ENCODE measurements at regions not wholly inside any gene's neighbourhood (a gene's known extent, or its start where the extent isn't known, plus 50 kb on each side); places are given as distances from the start of the nearest gene placed in this dataset.

DNA sequence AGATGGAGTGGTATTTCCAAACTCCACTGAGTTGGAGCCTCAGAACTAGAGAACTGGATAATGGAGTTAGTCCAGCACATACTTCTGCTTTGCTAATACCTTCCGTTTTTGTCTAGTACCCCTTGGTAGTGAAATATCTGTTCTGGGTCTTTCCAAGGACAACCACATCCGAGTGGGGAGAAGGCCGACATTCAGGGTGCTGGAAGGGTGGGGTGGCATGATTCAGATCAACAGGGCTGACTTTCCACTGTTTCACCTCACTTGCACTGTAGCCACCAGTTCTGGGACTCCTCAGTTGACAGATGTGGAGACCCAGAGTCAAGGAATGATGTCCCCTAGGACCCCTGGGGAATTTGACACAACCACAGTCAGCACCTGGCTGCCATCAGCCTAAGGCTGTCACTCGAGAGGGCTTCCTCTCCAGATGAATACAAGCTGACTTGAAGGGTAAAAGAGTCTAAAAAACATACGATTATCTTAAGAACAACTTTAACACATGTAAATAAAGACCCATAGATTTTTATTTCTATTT is 84.8 kb upstream of the HNF1B start:
- no peak overlapping the region for H2AK5ac ChIP-seq (ENCODE audit: low read length)
- no peak overlapping the region for H2BK120ac ChIP-seq (ENCODE audit: insufficient read depth, low read length, poor library complexity)
- peak overlapping the region; percentile 51 for H3K9ac ChIP-seq (ENCODE audit: low read length)
- H3K4me1 ChIP-seq (ENCODE audit: control insufficient read depth in 1 of 2, insufficient read depth in 2 of 2, low read length in 2 of 2), result peaks cover 1 to 2% of the 10 kb centered on the region in 2 experiments
- no CpG with 5 or more reads among the region's 5 CpGs for WGBS (ENCODE audit: extremely low coverage, insufficient coverage, insufficient read length)
- no peak overlapping the region for H3K14ac ChIP-seq (ENCODE audit: low read length)
- H2BK5ac ChIP-seq (ENCODE audit: low read depth, low read length, poor library complexity), result no peak overlapping the region
- no peak for DNase-seq
- H3K79me1 ChIP-seq (ENCODE audit: low read length), result no peaks in the 10 kb centered on the region
- no peaks in the 10 kb centered on the region for H3K27me3 ChIP-seq (ENCODE audit: insufficient read depth, low read length)
- no peak overlapping the region for H4K91ac ChIP-seq (ENCODE audit: low read depth, low read length)
- no peak overlapping the region for H3K4me3 ChIP-seq (ENCODE audit: low read depth, low read length)
- H3K79me2 ChIP-seq (ENCODE audit: control insufficient read depth, insufficient read depth, low read length, poor library complexity), result no peaks in the 10 kb centered on the region
- H2BK12ac ChIP-seq (ENCODE audit: low read length), result no peak overlapping the region
- H4K8ac ChIP-seq (ENCODE audit: low read depth, low read length), result no peak overlapping the region
- H3K4ac ChIP-seq (ENCODE audit: low read depth, low read length), result no peak overlapping the region
- no peak overlapping the region for H3K27ac ChIP-seq (ENCODE audit: low read depth, low read length)
- no peak overlapping the region for H3K18ac ChIP-seq (ENCODE audit: low read length)
- H4K12ac ChIP-seq (ENCODE audit: low read depth, low read length), result no peak overlapping the region
- H3K9me3 ChIP-seq (ENCODE audit: insufficient read depth, low read depth, low read length), result peaks cover 3% of the 10 kb centered on the region
- H3K23ac ChIP-seq (ENCODE audit: low read length), result no peak overlapping the region
- H3K36me3 ChIP-seq (ENCODE audit: control insufficient read depth in 1 of 2, insufficient read depth in 2 of 2, low read length in 2 of 2), result no peaks in the 10 kb centered on the region
- no peak overlapping the region for H3K4me2 ChIP-seq (ENCODE audit: low read length)
- no peak overlapping the region for H2AFZ ChIP-seq (ENCODE audit: insufficient read depth, low read length, poor library complexity)

DNA sequence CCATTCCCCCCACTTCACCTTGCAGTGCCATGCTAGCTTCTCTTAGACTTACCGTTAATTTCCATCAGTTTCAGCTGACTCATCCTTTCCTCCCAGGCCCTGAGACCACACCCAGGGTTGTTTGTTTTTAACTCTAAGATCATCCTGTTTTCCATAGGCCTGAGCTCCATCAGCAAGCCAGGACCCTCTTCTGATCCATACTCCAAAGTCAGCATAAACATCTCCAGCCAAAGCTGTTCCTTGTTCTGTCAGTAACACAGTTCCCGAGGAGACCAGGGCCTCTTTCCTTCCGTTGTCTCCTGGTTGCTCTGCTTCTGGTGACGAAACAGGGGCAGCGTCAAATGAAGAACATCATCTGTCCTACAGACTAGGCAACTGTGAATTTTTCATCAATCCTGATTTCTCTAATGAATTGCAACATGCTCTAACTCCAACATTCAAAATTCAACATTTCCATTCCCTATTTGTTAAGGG is 83.8 kb upstream of the HNF1B start:
- Histone ChIP-seq H3K27me3 (ENCODE audit: insufficient read depth, low read length) (no peaks in the 10 kb centered on the region), H2AK5ac (ENCODE audit: low read length) (no peak overlapping the region), H4K8ac (ENCODE audit: low read depth, low read length) (no peak overlapping the region), H3K9ac (ENCODE audit: low read length) (no peak overlapping the region), H3K4me3 (ENCODE audit: low read depth, low read length) (no peak overlapping the region), H3K27ac (ENCODE audit: low read depth, low read length) (no peak overlapping the region), H3K18ac (ENCODE audit: low read length) (no peak overlapping the region), H2AFZ (ENCODE audit: insufficient read depth, low read length, poor library complexity) (no peak overlapping the region), H3K79me1 (ENCODE audit: low read length) (peaks cover 2% of the 10 kb centered on the region), H2BK5ac (ENCODE audit: low read depth, low read length, poor library complexity) (no peak overlapping the region), H2BK120ac (ENCODE audit: insufficient read depth, low read length, poor library complexity) (no peak overlapping the region), H4K91ac (ENCODE audit: low read depth, low read length) (no peak overlapping the region), H3K4ac (ENCODE audit: low read depth, low read length) (no peak overlapping the region), H3K4me2 (ENCODE audit: low read length) (no peak overlapping the region), H3K9me3 (ENCODE audit: insufficient read depth, low read depth, low read length) (no peaks in the 10 kb centered on the region), H3K36me3 (ENCODE audit: control insufficient read depth in 1 of 2, insufficient read depth in 2 of 2, low read length in 2 of 2) (no peaks in the 10 kb centered on the region), H3K23ac (ENCODE audit: low read length) (no peak overlapping the region), H3K4me1 (ENCODE audit: control insufficient read depth in 1 of 2, insufficient read depth in 2 of 2, low read length in 2 of 2) (peaks cover 3% of the 10 kb centered on the region in 2 experiments), H3K79me2 (ENCODE audit: control insufficient read depth, insufficient read depth, low read length, poor library complexity) (no peaks in the 10 kb centered on the region), H2BK12ac (ENCODE audit: low read length) (no peak overlapping the region), H4K12ac (ENCODE audit: low read depth, low read length) (no peak overlapping the region), H3K14ac (ENCODE audit: low read length) (no peak overlapping the region)
- no peak for DNase-seq
- no CpG with 5 or more reads among the region's 5 CpGs for WGBS (ENCODE audit: extremely low coverage, insufficient coverage, insufficient read length)

DNA sequence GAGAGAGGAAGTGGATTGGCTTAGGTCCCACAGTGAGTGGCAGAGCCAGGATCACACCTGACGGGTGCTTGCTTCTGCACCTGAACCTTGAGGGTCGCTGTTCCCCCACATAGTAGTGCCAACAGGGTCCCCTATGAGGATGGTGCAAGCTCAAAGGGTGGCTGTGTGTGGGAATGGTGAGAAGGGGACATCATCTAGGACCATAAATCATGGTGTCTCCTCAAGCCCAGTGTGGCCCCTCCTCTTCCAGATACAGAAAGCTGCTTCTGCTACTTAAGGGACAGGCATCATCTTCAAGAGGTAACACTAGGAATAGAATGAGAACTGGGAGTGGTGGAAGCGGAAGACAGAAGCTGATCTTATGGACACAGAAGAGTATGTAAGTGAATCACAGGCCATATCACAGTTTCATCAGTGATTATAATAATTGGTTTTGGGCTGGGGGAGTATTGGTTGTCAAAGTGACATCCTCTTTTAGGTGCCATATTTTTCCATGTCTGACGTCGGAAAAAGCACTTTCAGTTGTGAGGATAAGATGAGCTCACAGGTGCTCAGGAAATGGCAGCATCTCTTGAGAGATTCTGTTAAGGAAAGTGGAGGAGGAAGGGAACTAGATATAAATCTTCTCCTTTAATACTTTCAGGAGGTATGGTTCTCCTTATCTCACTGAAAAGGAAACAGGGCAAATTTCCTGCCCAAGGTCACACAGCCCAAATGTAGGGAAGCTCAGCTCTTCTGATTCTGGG is 83.2 kb upstream of the HNF1B start:
- H3K23ac ChIP-seq (ENCODE audit: low read length), result no peak overlapping the region
- H2AK5ac ChIP-seq (ENCODE audit: low read length), result no peak overlapping the region
- no peak overlapping the region for H3K4ac ChIP-seq (ENCODE audit: low read depth, low read length)
- no peak overlapping the region for H2AFZ ChIP-seq (ENCODE audit: insufficient read depth, low read length, poor library complexity)
- no peak overlapping the region for H3K4me3 ChIP-seq (ENCODE audit: low read depth, low read length)
- H3K9me3 ChIP-seq (ENCODE audit: insufficient read depth, low read depth, low read length), result no peaks in the 10 kb centered on the region
- peaks cover 3% of the 10 kb centered on the region in 2 experiments for H3K4me1 ChIP-seq (ENCODE audit: control insufficient read depth in 1 of 2, insufficient read depth in 2 of 2, low read length in 2 of 2)
- no peak overlapping the region for H3K14ac ChIP-seq (ENCODE audit: low read length)
- H3K18ac ChIP-seq (ENCODE audit: low read length), result no peak overlapping the region
- no CpG with 5 or more reads among the region's 5 CpGs for WGBS (ENCODE audit: extremely low coverage, insufficient coverage, insufficient read length)
- H3K36me3 ChIP-seq (ENCODE audit: control insufficient read depth in 1 of 2, insufficient read depth in 2 of 2, low read length in 2 of 2), result no peaks in the 10 kb centered on the region
- H4K8ac ChIP-seq (ENCODE audit: low read depth, low read length), result no peak overlapping the region
- H4K91ac ChIP-seq (ENCODE audit: low read depth, low read length), result no peak overlapping the region
- H3K79me2 ChIP-seq (ENCODE audit: control insufficient read depth, insufficient read depth, low read length, poor library complexity), result no peaks in the 10 kb centered on the region
- H2BK120ac ChIP-seq (ENCODE audit: insufficient read depth, low read length, poor library complexity), result no peak overlapping the region
- no peak overlapping the region for H3K9ac ChIP-seq (ENCODE audit: low read length)
- DNase-seq, result no peak
- no peak overlapping the region for H3K27ac ChIP-seq (ENCODE audit: low read depth, low read length)
- H3K79me1 ChIP-seq (ENCODE audit: low read length), result peaks cover 2% of the 10 kb centered on the region
- H2BK5ac ChIP-seq (ENCODE audit: low read depth, low read length, poor library complexity), result no peak overlapping the region
- H2BK12ac ChIP-seq (ENCODE audit: low read length), result no peak overlapping the region
- H3K27me3 ChIP-seq (ENCODE audit: insufficient read depth, low read length), result no peaks in the 10 kb centered on the region
- no peak overlapping the region for H3K4me2 ChIP-seq (ENCODE audit: low read length)
- no peak overlapping the region for H4K12ac ChIP-seq (ENCODE audit: low read depth, low read length)

DNA sequence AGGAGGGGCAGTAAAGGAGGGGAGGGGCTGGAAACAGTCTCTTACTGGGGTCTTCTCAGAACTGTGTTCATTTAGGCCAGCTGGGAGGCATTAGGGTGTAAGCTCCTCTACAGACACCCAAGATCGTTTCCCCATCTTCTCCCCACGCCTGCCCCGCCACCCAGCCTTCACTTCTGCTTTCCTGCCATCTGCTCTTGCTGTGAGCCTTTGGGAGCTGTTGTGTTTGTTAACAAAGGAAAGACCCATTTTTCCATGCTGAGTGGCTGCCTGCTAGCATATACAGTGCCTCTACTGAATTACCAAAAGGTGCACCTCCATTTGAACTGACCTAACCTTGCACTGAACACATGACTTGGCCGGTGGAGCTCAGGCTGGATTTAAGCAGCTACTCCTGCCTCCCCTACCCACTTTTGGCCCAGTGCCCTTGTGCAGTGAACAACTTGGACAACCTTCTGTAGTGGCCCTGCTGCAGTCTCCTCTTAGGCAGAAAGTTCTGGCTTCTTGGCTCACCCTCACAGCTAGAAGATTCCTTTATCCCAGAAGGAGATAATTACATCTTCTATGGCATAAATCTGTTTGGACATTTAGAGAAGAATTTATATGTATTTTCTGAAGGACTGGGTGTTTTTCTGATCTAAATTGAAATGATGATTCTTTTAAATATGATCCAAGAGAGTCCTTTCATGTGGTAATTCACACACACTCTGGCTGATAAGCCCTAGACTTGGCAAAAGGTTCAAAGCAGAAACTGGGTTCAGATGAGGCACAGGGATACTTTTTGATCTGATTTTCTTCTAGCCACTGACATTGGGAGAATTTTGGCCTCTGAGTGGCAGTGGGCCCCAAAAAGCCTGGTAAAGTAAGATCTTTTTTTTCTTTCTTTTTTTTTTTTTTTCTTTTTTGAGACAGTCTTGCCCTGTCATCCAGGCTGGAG is 81.9 kb upstream of the HNF1B start:
- Histone ChIP-seq H4K12ac (ENCODE audit: low read depth, low read length) (no peak overlapping the region), H2AFZ (ENCODE audit: insufficient read depth, low read length, poor library complexity) (no peak overlapping the region), H3K4me2 (ENCODE audit: low read length) (no peak overlapping the region), H2BK12ac (ENCODE audit: low read length) (no peak overlapping the region), H3K27ac (ENCODE audit: low read depth, low read length) (no peak overlapping the region), H2BK5ac (ENCODE audit: low read depth, low read length, poor library complexity) (no peak overlapping the region), H3K4me1 (ENCODE audit: control insufficient read depth in 1 of 2, insufficient read depth in 2 of 2, low read length in 2 of 2) (peaks cover 3% of the 10 kb centered on the region in 2 experiments), H2AK5ac (ENCODE audit: low read length) (no peak overlapping the region), H3K14ac (ENCODE audit: low read length) (no peak overlapping the region), H4K8ac (ENCODE audit: low read depth, low read length) (no peak overlapping the region), H2BK120ac (ENCODE audit: insufficient read depth, low read length, poor library complexity) (no peak overlapping the region), H3K79me2 (ENCODE audit: control insufficient read depth, insufficient read depth, low read length, poor library complexity) (no peaks in the 10 kb centered on the region), H3K27me3 (ENCODE audit: insufficient read depth, low read length) (no peaks in the 10 kb centered on the region), H3K4ac (ENCODE audit: low read depth, low read length) (no peak overlapping the region), H3K18ac (ENCODE audit: low read length) (no peak overlapping the region), H3K4me3 (ENCODE audit: low read depth, low read length) (no peak overlapping the region), H3K79me1 (ENCODE audit: low read length) (peaks cover 2% of the 10 kb centered on the region), H3K23ac (ENCODE audit: low read length) (no peak overlapping the region), H4K91ac (ENCODE audit: low read depth, low read length) (no peak overlapping the region), H3K9ac (ENCODE audit: low read length) (no peak overlapping the region), H3K36me3 (ENCODE audit: control insufficient read depth in 1 of 2, insufficient read depth in 2 of 2, low read length in 2 of 2) (no peaks in the 10 kb centered on the region), H3K9me3 (ENCODE audit: insufficient read depth, low read depth, low read length) (no peaks in the 10 kb centered on the region)
- DNase-seq, result no peak
- WGBS (ENCODE audit: extremely low coverage, insufficient coverage, insufficient read length), result no CpG with 5 or more reads among the region's 4 CpGs
